ENCODE measurements at regions not wholly inside any gene's neighbourhood (a gene's known extent, or its start where the extent isn't known, plus 50 kb on each side); places are given as distances from the start of the nearest gene placed in this dataset.

- Histone ChIP-seq H3K9me2 (ENCODE audit: insufficient read depth) (peaks cover 20% of the 10 kb centered on the region), H3K79me2 (replicated peaks; ENCODE audit: insufficient read depth) (no peaks in the 10 kb centered on the region), H3K4me2 (no peak overlapping the region), H2AFZ (no peak overlapping the region), H3K27ac (ENCODE audit: low read depth) (no peak overlapping the region), H4K20me1 (replicated peaks; ENCODE audit: insufficient read depth) (no peaks in the 10 kb centered on the region), H3K36me3 (ENCODE audit: insufficient read depth) (no peaks in the 10 kb centered on the region), H3K4me1 (ENCODE audit: insufficient read depth) (no peaks in the 10 kb centered on the region; the same call in 1 of the 2 replicates), H3F3A (replicated peaks; ENCODE audit: low read depth) (no peaks in the 10 kb centered on the region), H3K27me3 (ENCODE audit: insufficient read depth) (no peaks in the 10 kb centered on the region), H3K4me3 (no peak overlapping the region)
- Mint-ChIP-seq H3K4me1 (no peaks in the 10 kb centered on the region; the same call in 1 of the 3 replicates), H3K4me3 (no peak overlapping the region), H3K9me3 (no peaks in the 10 kb centered on the region; the same call in 2 of the 3 replicates), H3K36me3 (ENCODE audit: low read depth) (no peaks in the 10 kb centered on the region), H3K27ac (no peak overlapping the region), H3K27me3 (ENCODE audit: insufficient read depth, low read depth, poor library complexity) (peaks cover 2% of the 10 kb centered on the region)
- no peak for DNase-seq (ENCODE audit: low spot score)
- ATAC-seq, result no peak
- TF ChIP-seq ZNF114 (CRISPR knock-in tag; IDR thresholded peaks at IDR 0.05) (no peak), ETS1 (IDR thresholded peaks at IDR 0.05) (no peak), NANOG (IDR thresholded peaks at IDR 0.05; ENCODE audit: borderline replicate concordance) (no peak), STAT1 (IDR thresholded peaks at IDR 0.05; ENCODE audit: unreplicated experiment) (no peak), ZNF331 (CRISPR knock-in tag; IDR thresholded peaks at IDR 0.05; ENCODE audit: low read depth) (no peak), POLR2AphosphoS5 (IDR thresholded peaks at IDR 0.05; ENCODE audit: low read depth) (no peak), REST (IDR thresholded peaks at IDR 0.05; ENCODE audit: unreplicated experiment) (no peak), JUNB (IDR thresholded peaks at IDR 0.05; ENCODE audit: unreplicated experiment) (no peak), EZH2phosphoT487 (IDR thresholded peaks at IDR 0.05; ENCODE audit: unreplicated experiment) (no peak), ZNF462 (CRISPR knock-in tag; IDR thresholded peaks at IDR 0.05) (no peak), EZH2 (IDR thresholded peaks at IDR 0.05; ENCODE audit: low read depth, unreplicated experiment) (no peak), CREB1 (CRISPR knock-in tag; IDR thresholded peaks at IDR 0.05; ENCODE audit: low read depth) (no peak)
- TF ChIP-seq, protein P1, sequence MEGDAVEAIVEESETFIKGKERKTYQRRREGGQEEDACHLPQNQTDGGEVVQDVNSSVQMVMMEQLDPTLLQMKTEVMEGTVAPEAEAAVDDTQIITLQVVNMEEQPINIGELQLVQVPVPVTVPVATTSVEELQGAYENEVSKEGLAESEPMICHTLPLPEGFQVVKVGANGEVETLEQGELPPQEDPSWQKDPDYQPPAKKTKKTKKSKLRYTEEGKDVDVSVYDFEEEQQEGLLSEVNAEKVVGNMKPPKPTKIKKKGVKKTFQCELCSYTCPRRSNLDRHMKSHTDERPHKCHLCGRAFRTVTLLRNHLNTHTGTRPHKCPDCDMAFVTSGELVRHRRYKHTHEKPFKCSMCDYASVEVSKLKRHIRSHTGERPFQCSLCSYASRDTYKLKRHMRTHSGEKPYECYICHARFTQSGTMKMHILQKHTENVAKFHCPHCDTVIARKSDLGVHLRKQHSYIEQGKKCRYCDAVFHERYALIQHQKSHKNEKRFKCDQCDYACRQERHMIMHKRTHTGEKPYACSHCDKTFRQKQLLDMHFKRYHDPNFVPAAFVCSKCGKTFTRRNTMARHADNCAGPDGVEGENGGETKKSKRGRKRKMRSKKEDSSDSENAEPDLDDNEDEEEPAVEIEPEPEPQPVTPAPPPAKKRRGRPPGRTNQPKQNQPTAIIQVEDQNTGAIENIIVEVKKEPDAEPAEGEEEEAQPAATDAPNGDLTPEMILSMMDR (conservative IDR thresholded peaks at IDR 0.05; ENCODE audit: low read depth in 2 of 2), result no peak
These were observed 142.3 kb upstream of the KCNE2 start for GRCh38 chr21:34221331-34222030.

Data from GM23338 (cell line).